KOPT-K1 (cell line): ENCODE measurements at regions not wholly inside any gene's neighbourhood (a gene's known extent, or its start where the extent isn't known, plus 50 kb on each side); places are given as distances from the start of the nearest gene placed in this dataset.

Experiments used
- H3K27ac ChIP-seq: fragments of 200-600 bp; sonication (generic); 2 replicates; pipeline ENCODE4 v1.5.1; 2016; ENCODE audit warnings: antibody characterized with exemption, mild to moderate bottlenecking, low read depth, low read length; ENCODE audit not compliant: poor library complexity, severe bottlenecking
- H3K36me3 ChIP-seq: fragments of 200-600 bp; sonication (generic); 2 replicates; pipeline ENCODE4 v1.5.1; 2017; ENCODE audit warnings: antibody characterized with exemption, mild to moderate bottlenecking, low read length, moderate library complexity; ENCODE audit not compliant: insufficient read depth
- H3K9me3 ChIP-seq: fragments of 200-600 bp; sonication (generic); 2 replicates; pipeline ENCODE4 v1.5.1; 2017; ENCODE audit warnings: antibody characterized with exemption, low read length, mild to moderate bottlenecking; ENCODE audit not compliant: insufficient read depth, poor library complexity, severe bottlenecking

- no peak overlapping the region for H3K27ac ChIP-seq
- no peaks in the 10 kb centered on the region for H3K36me3 ChIP-seq
- no peaks in the 10 kb centered on the region for H3K9me3 ChIP-seq
Observed at GRCh38 chr5:91983869-91984268, 600.8 kb upstream of the ARRDC3 start.

GRCh38 chr5:91978221-91978882 lies 595.2 kb upstream of the ARRDC3 start:
- Histone ChIP-seq H3K36me3 (no peaks in the 10 kb centered on the region), H3K27ac (no peak overlapping the region), H3K9me3 (no peaks in the 10 kb centered on the region)

- Histone ChIP-seq H3K27ac (no peak overlapping the region), H3K9me3 (no peaks in the 10 kb centered on the region), H3K36me3 (no peaks in the 10 kb centered on the region)
Observed at GRCh38 chr5:91977579-91977978, 594.5 kb upstream of the ARRDC3 start.

- Histone ChIP-seq H3K27ac (no peak overlapping the region), H3K9me3 (no peaks in the 10 kb centered on the region), H3K36me3 (no peaks in the 10 kb centered on the region)
Observed at GRCh38 chr5:91976451-91976850, 593.3 kb upstream of the ARRDC3 start.

GRCh38 chr5:91963166-91963565 lies 580.0 kb upstream of the ARRDC3 start:
- Histone ChIP-seq H3K36me3 (no peaks in the 10 kb centered on the region), H3K9me3 (no peaks in the 10 kb centered on the region), H3K27ac (no peak overlapping the region)

DNA sequence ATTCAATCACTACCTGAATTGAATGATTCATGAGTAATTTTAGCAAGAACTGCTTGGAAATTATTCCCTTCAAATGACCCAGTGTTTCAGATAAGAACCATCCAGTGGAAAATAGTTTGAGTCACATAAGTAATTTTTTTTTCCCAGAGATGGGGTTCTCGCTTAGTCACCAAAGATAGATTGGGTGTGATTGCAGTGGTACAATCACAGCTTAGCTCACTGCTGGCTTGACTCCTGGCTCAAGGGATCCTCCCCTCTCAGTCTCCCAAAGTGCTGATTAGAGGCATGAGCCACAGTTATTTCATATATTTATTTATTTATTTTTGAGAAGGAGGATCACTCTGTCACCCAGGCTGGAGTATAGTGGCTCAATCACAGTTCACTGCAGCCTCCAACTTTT lies 574.5 kb upstream of the ARRDC3 start:
- Histone ChIP-seq H3K36me3 (no peaks in the 10 kb centered on the region), H3K27ac (no peak overlapping the region), H3K9me3 (no peaks in the 10 kb centered on the region)

DNA sequence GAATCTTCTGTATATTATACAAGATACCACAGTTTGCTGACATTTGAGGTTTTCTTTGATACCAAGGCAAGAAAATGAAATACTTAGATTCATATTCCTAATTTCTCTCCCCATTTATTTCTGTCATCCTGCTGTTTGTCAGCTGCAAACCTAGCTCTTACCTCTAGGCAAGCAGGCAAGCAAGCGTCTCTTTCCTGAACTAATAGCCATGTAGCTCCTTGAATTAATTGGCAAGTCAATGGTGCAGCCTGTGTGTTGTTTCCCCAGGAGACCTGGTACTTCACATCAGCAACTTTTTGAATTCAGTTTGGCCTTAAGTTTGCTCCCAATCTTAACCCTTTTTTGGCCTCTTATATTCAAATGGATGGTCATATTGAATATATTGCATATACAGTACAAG lies 573.6 kb upstream of the ARRDC3 start:
- Histone ChIP-seq H3K36me3 (no peaks in the 10 kb centered on the region), H3K27ac (no peak overlapping the region), H3K9me3 (no peaks in the 10 kb centered on the region)

DNA sequence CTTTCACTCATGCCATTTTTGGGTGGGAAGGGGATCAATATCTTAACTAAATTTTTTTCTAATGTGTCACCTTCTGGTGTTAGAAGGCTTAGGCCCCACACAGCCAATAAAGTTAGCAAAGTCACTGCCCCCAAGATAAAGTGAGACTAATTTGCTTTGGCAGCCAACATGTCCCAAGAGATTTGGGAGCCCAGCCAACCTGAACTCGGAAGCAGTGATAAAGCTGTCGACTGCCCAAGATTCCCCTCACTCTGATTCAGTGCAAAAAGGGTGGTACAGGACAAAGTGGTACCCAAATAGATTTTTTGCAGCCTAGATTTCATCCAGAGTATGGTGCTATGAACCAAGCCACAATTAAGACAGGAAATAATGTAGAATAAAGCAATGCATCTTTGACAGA lies 572.5 kb upstream of the ARRDC3 start:
- Histone ChIP-seq H3K9me3 (no peaks in the 10 kb centered on the region), H3K27ac (no peak overlapping the region), H3K36me3 (no peaks in the 10 kb centered on the region)

DNA sequence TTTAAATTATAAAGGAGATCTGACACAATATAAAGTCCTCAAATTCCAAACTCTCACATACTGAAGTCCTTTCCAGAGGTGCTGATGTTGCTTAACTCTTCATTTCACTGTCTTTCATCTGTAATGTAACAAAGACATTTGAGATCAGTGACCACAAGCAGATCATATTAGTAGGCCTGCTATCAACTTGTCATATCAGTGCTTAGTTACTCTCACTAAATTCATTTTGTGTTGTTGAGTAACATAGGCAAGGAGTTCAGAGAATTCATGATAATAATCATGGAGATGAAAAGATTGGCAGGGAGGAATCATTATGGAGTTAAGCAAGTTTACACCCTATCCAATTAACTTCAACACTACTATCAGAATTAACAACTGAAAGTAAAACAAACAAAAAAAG lies 571.0 kb upstream of the ARRDC3 start:
- Histone ChIP-seq H3K9me3 (no peaks in the 10 kb centered on the region), H3K36me3 (no peaks in the 10 kb centered on the region), H3K27ac (no peak overlapping the region)

DNA sequence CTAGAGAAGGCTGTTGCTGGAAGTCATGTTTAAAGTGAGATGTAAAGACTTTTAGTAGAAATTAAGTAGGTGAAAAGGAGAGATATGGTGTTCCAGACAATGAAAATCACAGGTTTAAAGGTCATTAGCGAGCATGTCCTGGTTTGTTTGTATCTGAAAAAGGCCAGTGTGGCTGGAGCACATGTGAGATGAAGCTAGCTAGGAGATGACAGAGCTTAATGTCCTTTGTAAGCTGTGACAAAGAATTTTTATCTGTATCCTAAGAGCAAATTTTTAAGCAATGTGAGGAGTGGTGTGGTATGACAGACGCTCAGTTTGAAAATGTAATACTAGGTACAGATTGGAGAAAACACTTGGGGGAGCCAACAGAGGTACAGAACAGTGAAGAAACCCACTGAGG lies 567.2 kb upstream of the ARRDC3 start:
- H3K27ac ChIP-seq: no peak overlapping the region
- no peaks in the 10 kb centered on the region for H3K36me3 ChIP-seq
- no peaks in the 10 kb centered on the region for H3K9me3 ChIP-seq

DNA sequence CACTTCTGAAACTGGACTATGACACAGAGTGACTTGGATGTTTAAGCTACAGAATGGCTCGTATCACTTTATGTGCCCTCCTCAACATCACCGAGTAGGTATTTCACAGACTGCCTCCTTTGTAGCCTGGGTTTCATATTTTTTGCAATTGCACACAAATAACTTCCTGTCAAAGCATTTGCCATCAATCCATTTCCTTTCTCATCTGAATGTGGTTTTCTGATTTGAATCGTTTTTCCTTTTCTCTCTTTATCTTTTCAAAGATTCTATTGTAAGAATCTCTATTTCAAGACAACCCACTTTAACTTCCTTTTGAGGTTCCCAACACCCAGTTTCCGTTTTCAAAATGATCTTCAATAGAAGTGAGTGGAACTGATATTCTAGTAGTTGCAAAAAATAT lies 563.8 kb upstream of the ARRDC3 start:
- Histone ChIP-seq H3K36me3 (no peaks in the 10 kb centered on the region), H3K9me3 (no peaks in the 10 kb centered on the region), H3K27ac (no peak overlapping the region)

DNA sequence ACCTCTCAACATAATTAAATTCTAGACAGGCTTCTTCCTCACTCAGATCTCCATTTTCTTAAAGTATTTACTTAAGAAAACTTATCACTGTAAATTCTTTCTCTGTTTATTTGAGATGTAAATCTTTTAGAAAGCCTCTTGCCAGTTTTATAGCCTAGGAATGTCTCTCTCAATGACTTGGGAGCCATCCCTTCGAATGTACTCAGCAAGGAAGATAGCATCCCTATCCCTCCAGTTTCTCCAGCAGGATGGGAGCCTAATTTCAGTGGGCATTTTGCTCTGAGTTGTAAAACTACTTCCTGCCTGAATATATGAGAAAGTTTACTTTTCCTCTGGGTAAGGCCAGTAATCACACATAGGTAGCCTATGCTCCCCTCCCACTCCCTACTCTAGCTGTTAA lies 558.5 kb upstream of the ARRDC3 start:
- H3K27ac ChIP-seq: no peak overlapping the region
- no peaks in the 10 kb centered on the region for H3K9me3 ChIP-seq
- no peaks in the 10 kb centered on the region for H3K36me3 ChIP-seq

- Histone ChIP-seq H3K9me3 (no peaks in the 10 kb centered on the region), H3K36me3 (no peaks in the 10 kb centered on the region), H3K27ac (no peak overlapping the region)
Observed at GRCh38 chr5:91938441-91938840, 555.3 kb upstream of the ARRDC3 start.

DNA sequence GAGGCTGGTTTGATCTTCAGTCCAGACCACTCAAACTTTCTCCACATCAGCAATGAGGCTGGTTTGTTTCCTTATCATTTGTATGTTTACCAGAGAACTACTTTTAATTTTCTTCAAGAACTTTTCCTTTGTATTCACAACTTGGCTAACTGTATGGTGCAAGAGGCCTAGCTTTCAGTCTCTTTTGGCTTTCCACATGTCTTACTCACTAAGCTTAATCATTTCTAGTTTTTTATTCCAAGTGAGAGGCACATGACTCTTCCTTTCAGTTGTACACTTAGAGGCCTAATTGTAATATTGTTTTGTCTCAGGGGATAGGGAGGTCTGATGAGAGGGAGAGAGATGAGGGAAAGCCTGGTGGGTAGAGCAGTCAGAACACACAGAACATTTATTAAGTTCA lies 554.0 kb upstream of the ARRDC3 start:
- H3K9me3 ChIP-seq: no peaks in the 10 kb centered on the region
- no peaks in the 10 kb centered on the region for H3K36me3 ChIP-seq
- H3K27ac ChIP-seq: no peak overlapping the region

DNA sequence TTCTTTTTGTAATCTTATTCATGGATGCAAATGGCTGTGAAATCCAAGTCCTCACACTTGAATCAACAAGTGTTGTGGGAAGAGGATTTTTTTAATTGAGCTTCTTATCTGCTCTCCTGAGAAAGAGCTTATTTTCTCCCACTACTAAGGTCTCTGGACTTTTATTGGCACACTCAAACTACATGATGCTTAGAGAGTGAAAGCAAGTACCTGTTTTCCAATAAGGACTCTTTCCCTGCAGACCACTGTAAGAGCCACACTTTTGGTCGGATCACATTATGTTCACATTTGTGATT lies 546.4 kb upstream of the ARRDC3 start:
- H3K9me3 ChIP-seq: no peaks in the 10 kb centered on the region
- no peaks in the 10 kb centered on the region for H3K36me3 ChIP-seq
- no peak overlapping the region for H3K27ac ChIP-seq

DNA sequence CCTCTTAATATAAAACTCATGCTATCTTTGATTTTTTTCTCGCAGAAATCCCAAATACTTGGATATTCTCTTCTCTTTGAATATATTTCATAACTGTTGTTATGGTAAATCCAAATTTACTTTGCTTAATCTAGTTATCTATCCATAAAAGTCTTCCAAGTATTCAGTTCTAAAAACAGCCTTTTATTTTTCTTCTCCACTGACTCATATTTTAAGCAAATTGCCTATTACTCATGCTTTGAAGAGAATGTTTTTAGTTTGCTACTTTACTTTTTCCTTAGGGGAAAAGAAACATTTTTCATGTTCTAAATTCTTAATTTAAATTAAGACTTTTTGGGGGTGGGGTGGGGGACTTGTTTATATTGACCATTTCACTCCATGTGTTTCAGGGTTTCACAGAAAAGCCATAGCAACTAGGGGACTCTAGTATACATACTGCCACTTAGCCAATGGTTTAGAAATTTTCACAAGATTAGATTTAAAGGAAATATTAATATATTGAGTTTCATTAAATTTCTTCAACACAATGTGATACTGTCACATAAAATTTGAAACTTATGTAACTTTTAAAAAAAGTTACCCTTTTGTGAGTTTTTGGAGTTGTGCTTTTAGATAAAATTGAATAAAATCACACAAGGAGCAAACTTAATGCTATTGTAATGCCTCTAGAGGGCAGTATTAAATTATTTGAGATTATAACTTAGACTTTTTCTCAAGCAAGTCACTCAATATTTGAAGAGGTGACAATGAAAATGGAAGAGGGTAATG lies 545.8 kb upstream of the ARRDC3 start:
- Histone ChIP-seq H3K9me3 (no peaks in the 10 kb centered on the region), H3K27ac (no peak overlapping the region), H3K36me3 (no peaks in the 10 kb centered on the region)
